Tibial nerve (tissue), 4 donors: ENCODE measurements at regions not wholly inside any gene's neighbourhood (a gene's known extent, or its start where the extent isn't known, plus 50 kb on each side); places are given as distances from the start of the nearest gene placed in this dataset.
A peak's percentile ranks its signal among the peaks of the same experiment; 100 is the strongest.

Source experiments
- DNase-seq, 2 donors: peaks; one replicate each; pipeline ENCODE4 v3.0.0-alpha.2; 2019; ENCODE audit warnings: low spot score in 2 of 2
- H3K27ac ChIP-seq, 4 donors: fragments of 200-600 bp; sonication (generic) in 3 of 4; one replicate each; pipeline ENCODE4 v1.5.1; 2017 to 2019; ENCODE audit warnings: mild to moderate bottlenecking in 1 of 4
- H3K27me3 ChIP-seq, 2 donors: fragments of 200-600 bp; sonication (generic) in 1 of 2; one replicate each; pipeline versions ENCODE4 v1.5.1 to v1.6.0; 2017 to 2019
- H3K36me3 ChIP-seq, 3 donors: fragments of 200-600 bp; sonication (generic); one replicate each; pipeline ENCODE4 v1.5.1; 2018 to 2019
- H3K4me1 ChIP-seq, 4 donors: fragments of 200-600 bp; sonication (generic) in 3 of 4; one replicate each; pipeline ENCODE4 v1.5.1; 2017 to 2019
- H3K4me3 ChIP-seq, 4 donors: fragments of 200-600 bp; sonication (generic) in 3 of 4; one replicate each; pipeline ENCODE4 v1.5.1; 2017 to 2019; ENCODE audit warnings: mild to moderate bottlenecking in 1 of 4, moderate library complexity in 1 of 4
- H3K9me3 ChIP-seq, 4 donors: fragments of 200-600 bp; sonication (generic) in 3 of 4; one replicate each; pipeline ENCODE4 v1.5.1; 2017 to 2019
- CTCF ChIP-seq, 5 experiments: fragments of 200-600 bp in 3 of 5; fragments of 450-650 bp in 2 of 5; sonication (generic) in 3 of 5; IDR thresholded peaks; one replicate each; pipeline ENCODE4 v1.5.1; 2016 to 2019; ENCODE audit warnings: antibody characterized with exemption in 5 of 5, mild to moderate bottlenecking in 3 of 5, moderate library complexity in 2 of 5
- EP300 ChIP-seq, 2 donors: sonication (generic); formaldehyde crosslinking; IDR thresholded peaks; one replicate each; pipeline ENCODE4 v1.6.1; 2017; ENCODE audit warnings: antibody characterized with exemption in 2 of 2, mild to moderate bottlenecking in 1 of 2
- POLR2A ChIP-seq, 2 donors: fragments of 450-650 bp; IDR thresholded peaks; one replicate each; pipeline ENCODE4 v1.6.1; 2017; ENCODE audit warnings: antibody characterized with exemption in 2 of 2, mild to moderate bottlenecking in 2 of 2, moderate library complexity in 2 of 2
- WGBS, 2 donors: methylation state at CpG; one replicate each; pipeline ENCODE4 v1.1.5; 2018; 5-methylcytosine and 5-hydroxymethylcytosine counted together

GRCh38 chr10:4347397-4347796, 478.6 kb upstream of the AKR1E2 start:
- DNase-seq = no peak
- no peak overlapping the region for H3K27ac ChIP-seq
- no peaks in the 10 kb centered on the region for H3K9me3 ChIP-seq
- H3K27me3 ChIP-seq = no peaks in the 10 kb centered on the region
- H3K36me3 ChIP-seq = no peaks in the 10 kb centered on the region
- WGBS, 2 donors = 83 to 88% methylated on average over 6 of the region's 6 CpGs
- H3K4me1 ChIP-seq = peaks cover 0 to 27% (median 5%) of the 10 kb centered on the region in 4 donors
- TF ChIP-seq EP300 (IDR thresholded peaks at IDR 0.05) (no peak), POLR2A (IDR thresholded peaks at IDR 0.05) (no peak), CTCF (IDR thresholded peaks at IDR 0.05) (no peak)
- no peak overlapping the region for H3K4me3 ChIP-seq

GRCh38 chr10:4345877-4346646, 479.9 kb upstream of the AKR1E2 start:
- TF ChIP-seq CTCF (IDR thresholded peaks at IDR 0.05) (no peak), EP300 (IDR thresholded peaks at IDR 0.05) (no peak), POLR2A (IDR thresholded peaks at IDR 0.05) (no peak)
- peak overlapping the region in 3 of 4 donors; percentile 10 to 77 (median 74) for H3K27ac ChIP-seq
- H3K4me1 ChIP-seq = peaks cover 0 to 27% (median 5%) of the 10 kb centered on the region in 4 donors
- WGBS, 2 donors = 34 to 44% methylated on average over 2 of the region's 2 CpGs
- no peaks in the 10 kb centered on the region for H3K27me3 ChIP-seq
- H3K36me3 ChIP-seq = no peaks in the 10 kb centered on the region
- DNase-seq = no peak
- H3K4me3 ChIP-seq = no peak overlapping the region
- H3K9me3 ChIP-seq = no peaks in the 10 kb centered on the region

- Histone ChIP-seq H3K4me3 (no peak overlapping the region), H3K27ac (peak overlapping the region in 2 of 4 donors; percentile 74 to 77), H3K9me3 (no peaks in the 10 kb centered on the region), H3K36me3 (no peaks in the 10 kb centered on the region), H3K27me3 (no peaks in the 10 kb centered on the region), H3K4me1 (peaks cover 0 to 27% (median 5%) of the 10 kb centered on the region in 4 donors)
- DNase-seq = peak; percentile 29 to 56
- WGBS, 2 donors = 31 to 38% methylated on average over 9 to 10 of the region's 10 CpGs
- TF ChIP-seq POLR2A (IDR thresholded peaks at IDR 0.05) (no peak), EP300 (IDR thresholded peaks at IDR 0.05) (peak; percentile 32 to 84), CTCF (IDR thresholded peaks at IDR 0.05) (peak in 2 of 5 experiments; percentile 13 to 40)
Measured at GRCh38 chr10:4344492-4344994, 481.5 kb upstream of the AKR1E2 start.

GRCh38 chr10:4343873-4344272, 482.1 kb upstream of the AKR1E2 start:
- Histone ChIP-seq H3K4me3 (no peak overlapping the region), H3K27me3 (no peaks in the 10 kb centered on the region), H3K27ac (peak overlapping the region in 2 of 4 donors; percentile 74 to 77), H3K4me1 (peaks cover 0 to 27% (median 5%) of the 10 kb centered on the region in 4 donors), H3K9me3 (no peaks in the 10 kb centered on the region), H3K36me3 (no peaks in the 10 kb centered on the region)
- 84 to 87% methylated on average over 4 of the region's 4 CpGs for WGBS, 2 donors
- no peak for TF ChIP-seq CTCF (IDR thresholded peaks at IDR 0.05)
- no peak for TF ChIP-seq EP300 (IDR thresholded peaks at IDR 0.05)
- TF ChIP-seq POLR2A (IDR thresholded peaks at IDR 0.05) = no peak
- DNase-seq = no peak

GRCh38 chr10:4343091-4343490, 482.9 kb upstream of the AKR1E2 start:
- no peak for DNase-seq
- Histone ChIP-seq H3K27ac (no peak overlapping the region), H3K36me3 (no peaks in the 10 kb centered on the region), H3K4me3 (no peak overlapping the region), H3K4me1 (peaks cover 0 to 27% (median 5%) of the 10 kb centered on the region in 4 donors), H3K9me3 (no peaks in the 10 kb centered on the region), H3K27me3 (no peaks in the 10 kb centered on the region)
- WGBS, 2 donors = 91 to 93% methylated on average over 6 of the region's 6 CpGs
- TF ChIP-seq EP300 (IDR thresholded peaks at IDR 0.05) (no peak), POLR2A (IDR thresholded peaks at IDR 0.05) (no peak), CTCF (IDR thresholded peaks at IDR 0.05) (no peak)
